H1 (cell line): ENCODE measurements at regions not wholly inside any gene's neighbourhood (a gene's known extent, or its start where the extent isn't known, plus 50 kb on each side); places are given as distances from the start of the nearest gene placed in this dataset.

Source experiments
- CTCF ChIA-PET: fragments of 300-600 bp; sonication (Branson Sonifier 250); formaldehyde crosslinking; loops from one replicate; lab custom pipeline; 2021; ENCODE audit not compliant: partially characterized antibody; lab: Charles Lee
- POLR2A ChIA-PET: fragments of 300-600 bp; sonication (Branson Sonifier 250); formaldehyde crosslinking; loops from one replicate; lab custom pipeline; 2021; ENCODE audit warnings: inconsistent platforms; ENCODE audit not compliant: partially characterized antibody; lab: Charles Lee
- DNase-seq, 2 experiments: peaks; one replicate each; pipeline versions ENCODE4 v3.0.0 to v3.0.0-alpha.2; 2010 to 2022; ENCODE audit warnings: low spot score in 2 of 2, low read depth in 1 of 2, mixed read lengths in 1 of 2
- FAIRE-seq: peaks from 2 replicates; lab custom pipeline; 2011; peaks lifted over from hg19 to GRCh38; lab: Jason Lieb, UNC
- H2AFZ ChIP-seq: 2 replicates; pipeline ENCODE4 v1.8.1; 2012; ENCODE audit warnings: low read length, inconsistent platforms
- H2AK5ac ChIP-seq: 2 replicates; pipeline ENCODE4 v1.6.1; 2013; ENCODE audit warnings: low read depth, low read length
- H2BK120ac ChIP-seq: replicated peaks from 2 replicates; pipeline ENCODE3; 2013; ENCODE audit warnings: low read depth, low read length, inconsistent platforms
- H2BK12ac ChIP-seq: 2 replicates; pipeline ENCODE4 v1.6.1; 2013; ENCODE audit warnings: low read depth, low read length
- H2BK15ac ChIP-seq: 2 replicates; pipeline ENCODE4 v1.6.1; 2013; ENCODE audit warnings: low read length
- H2BK20ac ChIP-seq: 2 replicates; pipeline ENCODE4 v1.6.1; 2013; ENCODE audit warnings: low read length
- H2BK5ac ChIP-seq: 2 replicates; pipeline ENCODE4 v1.6.1; 2013; ENCODE audit warnings: low read depth, low read length
- H3K14ac ChIP-seq: 2 replicates; pipeline ENCODE4 v1.6.1; 2013; ENCODE audit warnings: inconsistent platforms; ENCODE audit not compliant: insufficient read length
- H3K18ac ChIP-seq: 2 replicates; pipeline ENCODE4 v1.6.1; 2013; ENCODE audit warnings: low read length; ENCODE audit errors: extremely low read depth
- H3K23ac ChIP-seq: 2 replicates; pipeline ENCODE4 v1.6.1; 2013; ENCODE audit warnings: inconsistent platforms; ENCODE audit not compliant: insufficient read length
- H3K23me2 ChIP-seq: 2 replicates; pipeline ENCODE4 v1.6.1; 2013; ENCODE audit warnings: low read depth, low read length
- H3K27ac ChIP-seq: 2 replicates; pipeline ENCODE4 v1.6.1; 2011; ENCODE audit warnings: low read depth, low read length, inconsistent platforms
- H3K27me3 ChIP-seq, 4 experiments: replicated peaks in 1 of 4; 1 replicate in 1 of 4; 2 replicates in 3 of 4; pipeline versions ENCODE4 v1.6.1 to v1.8.1; 2011 to 2013; ENCODE audit warnings: low read length in 3 of 4, mild to moderate bottlenecking in 3 of 4, inconsistent platforms in 2 of 4, mixed read lengths in 2 of 4, moderate library complexity in 1 of 4; ENCODE audit not compliant: control insufficient read depth in 3 of 4, insufficient read depth in 3 of 4; ENCODE audit errors: extremely low read depth in 1 of 4
- H3K36me3 ChIP-seq, 4 experiments: 2 replicates each; pipeline versions ENCODE4 v1.6.1 to v1.8.1; 2011 to 2013; ENCODE audit warnings: mild to moderate bottlenecking in 4 of 4, low read length in 3 of 4, moderate library complexity in 2 of 4, control low read depth in 1 of 4, inconsistent platforms in 1 of 4; ENCODE audit not compliant: insufficient read depth in 4 of 4, control insufficient read depth in 2 of 4
- H3K4ac ChIP-seq: replicated peaks from 2 replicates; pipeline ENCODE3; 2013; ENCODE audit warnings: low read length, low read depth, mixed read lengths, inconsistent platforms; ENCODE audit not compliant: insufficient read length
- H3K4me1 ChIP-seq, 4 experiments: replicated peaks in 1 of 4; 1 replicate in 1 of 4; 2 replicates in 3 of 4; pipeline versions ENCODE4 v1.6.1 to v1.8.1; 2011 to 2013; ENCODE audit warnings: low read length in 3 of 4, inconsistent platforms in 2 of 4, mixed read lengths in 1 of 4; ENCODE audit not compliant: insufficient read depth in 4 of 4, control insufficient read depth in 3 of 4
- H3K4me2 ChIP-seq, 2 experiments: 2 replicates each; pipeline versions ENCODE4 v1.6.1 to v1.8.1; 2011 to 2013; ENCODE audit warnings: low read depth in 2 of 2, low read length in 2 of 2, control low read depth in 1 of 2, inconsistent platforms in 1 of 2, mild to moderate bottlenecking in 1 of 2; ENCODE audit not compliant: insufficient read depth in 1 of 2
- H3K4me3 ChIP-seq, 4 experiments: fragments of 200-600, 300-600 bp in 1 of 4; sonication (generic), shearing (Covaris generic), sonication (Bioruptor Twin) in 1 of 4; 2 replicates each; pipeline versions ENCODE4 v1.5.1 to v1.8.1; 2011 to 2016; ENCODE audit warnings: low read length in 4 of 4, low read depth in 3 of 4, control low read depth in 2 of 4, inconsistent platforms in 2 of 4, mild to moderate bottlenecking in 2 of 4, mixed read lengths in 1 of 4, moderate library complexity in 1 of 4; ENCODE audit not compliant: insufficient read depth in 2 of 4; ENCODE audit errors: extremely low read depth in 1 of 4
- H3K56ac ChIP-seq: replicated peaks from 2 replicates; pipeline ENCODE3; 2013; ENCODE audit warnings: low read depth, mild to moderate bottlenecking, mixed read lengths, low read length, inconsistent platforms; ENCODE audit not compliant: insufficient read length
- H3K79me1 ChIP-seq: 2 replicates; pipeline ENCODE4 v1.6.1; 2013; ENCODE audit warnings: low read depth, low read length, control low read depth
- H3K79me2 ChIP-seq, 2 experiments: 2 replicates each; pipeline versions ENCODE4 v1.6.1 to v1.8.1; 2012 to 2013; ENCODE audit warnings: low read length in 2 of 2, mild to moderate bottlenecking in 2 of 2, inconsistent platforms in 1 of 2; ENCODE audit not compliant: insufficient read depth in 2 of 2, control insufficient read depth in 1 of 2
- H3K9ac ChIP-seq, 4 experiments: replicated peaks in 1 of 4; 1 replicate in 1 of 4; 2 replicates in 3 of 4; pipeline versions ENCODE4 v1.6.1 to v1.8.1; 2011 to 2013; ENCODE audit warnings: low read depth in 3 of 4, low read length in 3 of 4, control low read depth in 2 of 4, mild to moderate bottlenecking in 2 of 4, moderate library complexity in 2 of 4, inconsistent platforms in 1 of 4; ENCODE audit errors: extremely low read depth in 1 of 4
- H3K9me3 ChIP-seq, 2 experiments: 2 replicates each; pipeline versions ENCODE4 v1.6.1 to v1.8.1; 2012 to 2013; ENCODE audit warnings: mild to moderate bottlenecking in 2 of 2, moderate library complexity in 2 of 2, control low read depth in 1 of 2, inconsistent platforms in 1 of 2, low read depth in 1 of 2, low read length in 1 of 2, mixed read lengths in 1 of 2; ENCODE audit not compliant: insufficient read depth in 2 of 2
- H4K20me1 ChIP-seq, 2 experiments: replicated peaks in 1 of 2; 2 replicates each; pipeline versions ENCODE3 to v1.8.1; 2011 to 2013; ENCODE audit warnings: inconsistent platforms in 2 of 2, low read length in 2 of 2, mild to moderate bottlenecking in 1 of 2; ENCODE audit not compliant: insufficient read depth in 2 of 2, control insufficient read depth in 1 of 2
- H4K5ac ChIP-seq: 2 replicates; pipeline ENCODE4 v1.6.1; 2013; ENCODE audit warnings: low read length, low read depth, mixed read lengths, inconsistent platforms; ENCODE audit not compliant: insufficient read length
- H4K8ac ChIP-seq: 2 replicates; pipeline ENCODE4 v1.8.0; 2013; ENCODE audit warnings: mild to moderate bottlenecking, moderate library complexity, low read length, inconsistent platforms; ENCODE audit not compliant: insufficient read depth; ENCODE audit errors: extremely low read depth
- H4K91ac ChIP-seq: replicated peaks from 2 replicates; pipeline ENCODE3; 2013; ENCODE audit warnings: low read length, mixed read lengths, inconsistent platforms; ENCODE audit not compliant: insufficient read length
- GTF2F1 ChIP-seq: IDR thresholded peaks from 2 replicates; pipeline ENCODE4 v1.6.1; 2012; ENCODE audit warnings: low read depth, low read length, improper control_type of control experiment, borderline replicate concordance
- KDM1A ChIP-seq: fragments of 200-600, 300-600 bp; sonication (generic); IDR thresholded peaks from 2 replicates; pipeline ENCODE4 v1.7.1; 2016; ENCODE audit warnings: mild to moderate bottlenecking, low read length, borderline replicate concordance
- MAFK ChIP-seq: IDR thresholded peaks from 2 replicates; pipeline ENCODE4 v1.6.1; 2012; ENCODE audit warnings: low read depth, mild to moderate bottlenecking, improper control_type of control experiment, low read length
- SIN3A ChIP-seq, 2 experiments: IDR thresholded peaks in 1 of 2; conservative IDR thresholded peaks in 1 of 2; 2 replicates each; pipeline ENCODE4 v1.6.1; 2011 to 2012; ENCODE audit warnings: low read length in 2 of 2, improper control_type of control experiment in 1 of 2, low read depth in 1 of 2, mild to moderate bottlenecking in 1 of 2
- YY1 ChIP-seq: IDR thresholded peaks from 2 replicates; pipeline ENCODE4 v1.6.1; 2011; ENCODE audit warnings: low read depth, mild to moderate bottlenecking, low read length
- WGBS, 2 experiments: shearing (Covaris generic) in 1 of 2; methylation state at CpG; one replicate each; pipeline versions ENCODE4 v1.1.6 to v1.1.7; 2013 to 2015; ENCODE audit warnings: low lambda C conversion rate in 2 of 2, mixed read lengths in 2 of 2, inconsistent platforms in 1 of 2, low coverage in 1 of 2, missing lambda C conversion rate in 1 of 2; ENCODE audit not compliant: insufficient replicate concordance in 2 of 2, insufficient coverage in 1 of 2, insufficient read length in 1 of 2; ENCODE audit errors: extremely low coverage in 1 of 2, missing lambda C conversion rate in 1 of 2; 5-methylcytosine and 5-hydroxymethylcytosine counted together

DNA sequence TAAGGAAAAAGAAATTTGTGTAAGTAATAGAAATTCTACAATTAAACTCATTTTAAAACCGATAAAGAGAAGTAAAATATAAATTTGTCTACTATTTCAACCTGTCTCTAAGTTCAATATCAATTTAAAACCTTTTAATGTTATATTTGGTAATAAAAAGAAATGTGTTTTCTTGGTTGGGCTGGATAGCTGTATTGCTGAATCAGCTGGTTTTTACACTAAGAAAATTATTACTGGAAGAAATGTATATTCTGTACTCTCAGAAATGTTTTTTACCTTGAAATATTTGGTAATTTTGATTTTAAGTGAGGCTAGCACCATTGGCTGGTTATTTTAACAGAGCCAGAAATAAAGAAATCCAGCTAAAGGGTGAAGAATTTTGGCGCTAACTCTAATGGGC, 87.1 kb upstream of the CNTNAP4 start:
- TF ChIP-seq KDM1A: no peak
- no peak for TF ChIP-seq SIN3A (conservative IDR thresholded peaks at IDR 0.05 in 1 of 2, IDR thresholded peaks at IDR 0.05 in 1 of 2; ENCODE audit: low read depth in 1 of 2, low read length in 2 of 2)
- no peak for TF ChIP-seq GTF2F1
- no peak for TF ChIP-seq YY1
- peak; percentile 80 for TF ChIP-seq MAFK
- Histone ChIP-seq H2BK12ac (no peak overlapping the region), H3K4me3 (no peak overlapping the region), H3K27ac (no peak overlapping the region), H4K20me1 (no peaks in the 10 kb centered on the region), H3K23ac (no peak overlapping the region), H3K4me2 (no peak overlapping the region), H3K36me3 (no peaks in the 10 kb centered on the region), H3K56ac (no peak overlapping the region), H3K23me2 (no peaks in the 10 kb centered on the region), H3K4me1 (peaks cover 0 to 5% (median 2%) of the 10 kb centered on the region in 4 experiments; a peak in 2 of 7 replicates), H4K8ac (no peak overlapping the region), H2BK15ac (no peak overlapping the region), H4K5ac (no peak overlapping the region), H3K9me3 (no peaks in the 10 kb centered on the region), H3K79me2 (no peaks in the 10 kb centered on the region), H2AK5ac (no peak overlapping the region), H2BK5ac (no peak overlapping the region), H3K18ac (no peak overlapping the region), H3K27me3 (peaks cover 0 to 1% (median 0%) of the 10 kb centered on the region in 4 experiments; a peak in 1 of 7 replicates), H3K14ac (no peak overlapping the region), H3K79me1 (no peaks in the 10 kb centered on the region), H3K9ac (no peak overlapping the region), H3K4ac (no peak overlapping the region), H4K91ac (no peak overlapping the region), H2BK20ac (no peak overlapping the region), H2AFZ (no peak overlapping the region), H2BK120ac (no peak overlapping the region)
- CTCF ChIA-PET: no interaction called here
- 86% methylated on average over 2 of the region's 2 CpGs; no CpG with 5 or more reads in 1 of the 2 experiments for whole genome bisulfite sequencing, 2 experiments
- no peak for DNase-seq
- POLR2A ChIA-PET: no interaction called here
- FAIRE-seq: no peak
